GM23338 (cell line): ENCODE measurements at regions not wholly inside any gene's neighbourhood (a gene's known extent, or its start where the extent isn't known, plus 50 kb on each side); places are given as distances from the start of the nearest gene placed in this dataset.

ENCODE experiments used
- ATAC-seq: fragments of 200-7000 bp; cut with Tn5 transposase; 3 replicates; pipeline ENCODE4 v1.9.1; 2020
- DNase-seq: peaks from one replicate; pipeline ENCODE4 v3.0.0-alpha.2; 2015; ENCODE audit warnings: low spot score
- H2AFZ ChIP-seq: fragments of 200-600 bp; sonication (generic); 2 replicates; pipeline ENCODE4 v1.8.0; 2016; ENCODE audit warnings: antibody characterized with exemption, mild to moderate bottlenecking, moderate library complexity
- H3F3A ChIP-seq: fragments of 200-600 bp; sonication (generic); replicated peaks from 2 replicates; pipeline ENCODE4 v1.8.0; 2017; ENCODE audit warnings: antibody characterized with exemption, mixed run types, low read depth
- H3K27ac ChIP-seq: fragments of 200-600 bp; sonication (generic); 2 replicates; pipeline ENCODE4 v1.6.1; 2016; ENCODE audit warnings: low read depth
- H3K27me3 ChIP-seq: fragments of 200-600 bp; sonication (generic); 2 replicates; pipeline ENCODE4 v1.8.0; 2016; ENCODE audit warnings: mild to moderate bottlenecking, mixed run types, moderate library complexity; ENCODE audit not compliant: insufficient read depth
- H3K36me3 ChIP-seq: fragments of 200-600 bp; sonication (generic); 2 replicates; pipeline ENCODE4 v1.8.0; 2016; ENCODE audit warnings: mild to moderate bottlenecking; ENCODE audit not compliant: insufficient read depth
- H3K4me1 ChIP-seq: fragments of 200-600 bp; sonication (generic); 2 replicates; pipeline ENCODE4 v1.8.0; 2016; ENCODE audit warnings: mild to moderate bottlenecking, moderate library complexity; ENCODE audit not compliant: insufficient read depth
- H3K4me2 ChIP-seq: fragments of 200-600 bp; sonication (generic); 2 replicates; pipeline ENCODE4 v1.7.1; 2017; ENCODE audit warnings: mixed run types
- H3K4me3 ChIP-seq: fragments of 200-600 bp; sonication (generic); 2 replicates; pipeline ENCODE4 v1.6.1; 2016; ENCODE audit warnings: mixed run types
- H3K79me2 ChIP-seq: fragments of 200-600 bp; sonication (generic); replicated peaks from 2 replicates; pipeline ENCODE4 v1.8.0; 2017; ENCODE audit warnings: mild to moderate bottlenecking; ENCODE audit not compliant: insufficient read depth
- H3K9me2 ChIP-seq: fragments of 200-600 bp; sonication (generic); 2 replicates; pipeline ENCODE4 v1.8.0; 2017; ENCODE audit not compliant: insufficient read depth
- H4K20me1 ChIP-seq: fragments of 200-600 bp; sonication (generic); replicated peaks from 2 replicates; pipeline ENCODE4 v1.8.0; 2017; ENCODE audit warnings: mild to moderate bottlenecking; ENCODE audit not compliant: insufficient read depth
- H3K27ac Mint-ChIP-seq: 2 replicates; pipeline ENCODE4 v1.8.0; 2020; ENCODE audit warnings: inconsistent platforms, mild to moderate bottlenecking, moderate library complexity, mixed read lengths
- H3K27me3 Mint-ChIP-seq: 3 replicates; pipeline ENCODE4 v1.8.0; 2022; ENCODE audit warnings: low read depth, mild to moderate bottlenecking, moderate library complexity, mixed read lengths, inconsistent platforms; ENCODE audit not compliant: insufficient read depth, poor library complexity
- H3K36me3 Mint-ChIP-seq: 3 replicates; pipeline ENCODE4 v1.8.0; 2021; ENCODE audit warnings: low read depth, mild to moderate bottlenecking, inconsistent platforms, moderate library complexity, mixed read lengths
- H3K4me1 Mint-ChIP-seq: 3 replicates; pipeline ENCODE4 v1.8.0; 2020; ENCODE audit warnings: mild to moderate bottlenecking, inconsistent platforms, mixed read lengths
- H3K4me3 Mint-ChIP-seq: 3 replicates; pipeline ENCODE4 v1.8.0; 2021; ENCODE audit warnings: moderate library complexity, mild to moderate bottlenecking, inconsistent platforms, mixed read lengths
- H3K9me3 Mint-ChIP-seq: 3 replicates; pipeline ENCODE4 v1.8.0; 2020; ENCODE audit warnings: moderate library complexity, mild to moderate bottlenecking, inconsistent platforms, mixed read lengths
- CTCF ChIP-seq, 2 experiments: fragments of 200-600 bp in 1 of 2; sonication (generic) in 1 of 2; conservative IDR thresholded peaks; 2 replicates each; pipeline versions ENCODE4 v1.5.1 to v1.6.1; 2016 to 2017; ENCODE audit warnings: antibody characterized with exemption in 2 of 2, low read depth in 2 of 2, mild to moderate bottlenecking in 2 of 2, moderate library complexity in 1 of 2
- EZH2 ChIP-seq: fragments of 200-600 bp; sonication (generic); IDR thresholded peaks from one replicate; pipeline ENCODE4 v1.8.0; 2017; ENCODE audit warnings: antibody characterized with exemption, mild to moderate bottlenecking, low read depth; ENCODE audit not compliant: unreplicated experiment
- STAT1 ChIP-seq: IDR thresholded peaks from one replicate; pipeline ENCODE4 v1.6.1; 2016; ENCODE audit warnings: antibody characterized with exemption; ENCODE audit not compliant: unreplicated experiment
- ZNF114 ChIP-seq: fragments of 250-450 bp; sonication (Bioruptor Pico); IDR thresholded peaks from 2 replicates; pipeline ENCODE4 v1.5.0; 2020; ENCODE audit warnings: mild to moderate bottlenecking, moderate library complexity
- ZNF462 ChIP-seq: fragments of 250-450 bp; sonication (Bioruptor Pico); IDR thresholded peaks from 2 replicates; pipeline ENCODE4 v1.5.0; 2020; ENCODE audit warnings: mild to moderate bottlenecking, moderate library complexity
- TF ChIP-seq, protein P1 (sequence below): IDR thresholded peaks from 2 replicates; pipeline ENCODE4 v1.6.1; 2016; ENCODE audit warnings: antibody characterized with exemption

GRCh38 chrX:81355436-81355835, 153.5 kb downstream of the SH3BGRL start (continued):
- no peak for TF ChIP-seq ZNF114 (CRISPR knock-in tag)
- TF ChIP-seq STAT1: no peak
- TF ChIP-seq EZH2: no peak
- TF ChIP-seq ZNF462: no peak

DNA sequence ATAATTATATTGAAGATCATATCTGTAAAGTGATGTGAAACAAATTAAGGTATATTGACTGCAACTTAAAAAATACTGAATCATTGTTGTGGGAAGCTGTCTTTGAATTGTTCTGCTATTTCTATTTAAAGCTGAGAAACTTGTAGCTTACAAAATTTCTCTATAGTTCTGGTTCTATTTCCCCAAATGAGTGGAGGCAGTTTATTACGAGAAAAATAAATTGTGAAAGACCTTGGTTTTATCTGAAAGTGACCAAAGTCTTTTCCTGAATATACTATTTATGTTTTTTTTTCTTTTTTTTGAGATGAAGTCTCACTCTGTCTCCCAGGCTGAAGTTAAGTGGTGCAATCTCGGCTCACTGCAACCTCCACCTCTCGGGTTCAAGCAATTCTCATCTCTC, 165.4 kb downstream of the SH3BGRL start:
- Histone ChIP-seq H3K4me1 (no peaks in the 10 kb centered on the region), H3K4me2 (no peak overlapping the region), H3K27ac (no peak overlapping the region), H3K9me2 (no peaks in the 10 kb centered on the region), H3F3A (no peaks in the 10 kb centered on the region), H2AFZ (no peak overlapping the region), H3K27me3 (no peaks in the 10 kb centered on the region), H3K79me2 (no peaks in the 10 kb centered on the region), H3K4me3 (no peak overlapping the region), H3K36me3 (no peaks in the 10 kb centered on the region), H4K20me1 (no peaks in the 10 kb centered on the region)
- Mint-ChIP-seq H3K27ac (no peak overlapping the region), H3K4me3 (no peak overlapping the region), H3K27me3 (no peaks in the 10 kb centered on the region), H3K9me3 (no peaks in the 10 kb centered on the region), H3K36me3 (no peaks in the 10 kb centered on the region), H3K4me1 (no peaks in the 10 kb centered on the region)
- ATAC-seq (no peak), DNase-seq (no peak)
- TF ChIP-seq CTCF (conservative IDR thresholded peaks at IDR 0.05; ENCODE audit: low read depth in 2 of 2) (no peak), EZH2 (no peak)
- TF ChIP-seq, protein P1, sequence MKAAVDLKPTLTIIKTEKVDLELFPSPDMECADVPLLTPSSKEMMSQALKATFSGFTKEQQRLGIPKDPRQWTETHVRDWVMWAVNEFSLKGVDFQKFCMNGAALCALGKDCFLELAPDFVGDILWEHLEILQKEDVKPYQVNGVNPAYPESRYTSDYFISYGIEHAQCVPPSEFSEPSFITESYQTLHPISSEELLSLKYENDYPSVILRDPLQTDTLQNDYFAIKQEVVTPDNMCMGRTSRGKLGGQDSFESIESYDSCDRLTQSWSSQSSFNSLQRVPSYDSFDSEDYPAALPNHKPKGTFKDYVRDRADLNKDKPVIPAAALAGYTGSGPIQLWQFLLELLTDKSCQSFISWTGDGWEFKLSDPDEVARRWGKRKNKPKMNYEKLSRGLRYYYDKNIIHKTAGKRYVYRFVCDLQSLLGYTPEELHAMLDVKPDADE: no peak
